ENCODE measurements at regions not wholly inside any gene's neighbourhood (a gene's known extent, or its start where the extent isn't known, plus 50 kb on each side); places are given as distances from the start of the nearest gene placed in this dataset.

- no peak for DNase-seq
These were observed 55.9 kb upstream of the AHR start for GRCh38 chr7:17242504-17242903.

DNA sequence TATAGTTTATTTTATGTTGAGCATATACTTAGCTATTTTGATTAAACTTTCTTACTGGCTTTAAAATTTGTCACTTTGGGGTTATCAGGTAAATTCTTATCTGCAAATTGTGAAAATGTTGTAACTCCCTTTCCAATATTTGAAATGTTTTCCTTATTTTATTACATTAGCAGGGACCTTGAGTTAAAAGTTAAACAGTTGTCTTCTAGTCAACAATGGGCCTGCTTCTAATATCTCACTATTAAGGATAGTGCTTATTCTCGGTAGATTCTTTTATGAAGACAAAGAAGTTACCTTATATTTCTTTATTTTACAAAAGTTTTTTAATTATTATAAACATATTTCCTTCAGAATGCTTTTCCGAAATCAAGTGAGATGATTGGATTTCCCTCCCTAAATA is 53.7 kb upstream of the AHR start:
- DNase-seq, result no peak

GRCh38 chr7:17247357-17247756 is 51.1 kb upstream of the AHR start:
- DNase-seq, result no peak

GRCh38 chr7:17248527-17248926 is 49.9 kb upstream of the AHR start:
- DNase-seq, result no peak

Measured in activated T-cell treated with anti-CD3 and anti-CD28 coated beads for 4 hours (primary cell).